GM18520 (cell line): ENCODE measurements at regions not wholly inside any gene's neighbourhood (a gene's known extent, or its start where the extent isn't known, plus 50 kb on each side); places are given as distances from the start of the nearest gene placed in this dataset.
"Not testable (repeated sequence)": the region's sequence is repeated elsewhere in the genome, so short reads cannot be mapped to it uniquely, and the experiment has no call there.

Experiments used
- ATAC-seq: cut with Tn5 transposase; IDR thresholded peaks from one replicate; pipeline ENCODE4 v1.9.1; 2021; ENCODE audit not compliant: unreplicated experiment

DNA sequence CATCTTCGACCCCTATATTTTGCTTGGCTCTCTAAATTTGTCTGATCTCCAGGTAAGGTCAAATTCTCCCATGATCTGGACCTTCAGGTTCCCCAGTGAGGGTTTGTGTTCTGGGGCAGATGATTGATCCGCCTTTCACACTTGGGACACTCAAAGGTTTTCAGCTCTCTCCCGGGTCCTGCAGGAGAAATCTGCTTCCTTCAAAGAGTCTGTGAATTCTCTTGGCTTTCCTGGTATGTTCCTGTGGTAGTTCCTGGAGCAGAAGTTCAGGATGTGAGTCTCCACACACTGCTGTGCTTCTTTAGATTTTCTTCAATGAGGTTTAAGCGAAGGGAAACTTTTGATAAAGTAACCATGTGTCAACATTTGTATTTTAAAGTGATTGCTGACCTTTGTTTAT is 318.0 kb downstream of the TAF11L14 start:
- ATAC-seq, result no peak

DNA sequence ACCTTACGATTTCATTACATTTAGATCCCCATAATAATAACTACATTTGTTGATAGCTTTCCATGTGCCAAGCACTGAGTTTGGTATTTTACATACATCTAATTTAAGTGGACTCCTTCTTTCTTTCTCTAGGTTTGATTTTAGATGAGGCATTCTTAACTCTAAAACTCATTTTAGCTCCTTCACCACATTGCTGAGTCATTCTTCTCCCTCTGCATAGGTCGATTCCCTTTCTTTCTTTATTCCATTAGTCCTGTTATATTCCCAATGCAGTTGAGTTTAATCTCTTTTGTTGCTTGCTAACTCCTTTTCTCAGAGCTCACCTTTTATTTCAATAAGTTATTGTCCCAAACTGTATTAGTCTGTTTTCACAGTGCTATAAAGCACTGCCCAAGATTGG is 329.8 kb downstream of the TAF11L14 start:
- no peak for ATAC-seq

- ATAC-seq, result no peak
Observed at GRCh38 chr5:17966640-17967402, 332.6 kb downstream of the TAF11L14 start.

DNA sequence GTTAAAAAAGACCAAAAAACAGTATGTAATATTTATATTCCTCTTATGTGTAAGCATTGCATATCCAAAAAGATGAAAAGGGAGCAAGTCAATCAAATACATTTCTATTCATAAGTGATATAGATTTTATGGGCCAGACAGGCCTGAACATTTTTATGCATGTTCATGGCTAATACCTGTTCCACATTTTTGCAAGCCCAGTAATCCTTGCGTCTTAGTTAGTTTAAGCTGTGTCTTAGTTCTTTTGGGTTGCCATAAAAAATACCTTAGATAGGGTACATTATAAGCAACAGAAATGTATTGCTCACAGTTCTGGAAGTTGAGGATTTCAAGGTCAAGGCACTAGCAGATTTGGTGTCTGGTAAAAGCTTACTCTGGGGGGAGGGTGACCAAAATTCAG is 342.1 kb downstream of the TAF11L14 start:
- no peak for ATAC-seq

DNA sequence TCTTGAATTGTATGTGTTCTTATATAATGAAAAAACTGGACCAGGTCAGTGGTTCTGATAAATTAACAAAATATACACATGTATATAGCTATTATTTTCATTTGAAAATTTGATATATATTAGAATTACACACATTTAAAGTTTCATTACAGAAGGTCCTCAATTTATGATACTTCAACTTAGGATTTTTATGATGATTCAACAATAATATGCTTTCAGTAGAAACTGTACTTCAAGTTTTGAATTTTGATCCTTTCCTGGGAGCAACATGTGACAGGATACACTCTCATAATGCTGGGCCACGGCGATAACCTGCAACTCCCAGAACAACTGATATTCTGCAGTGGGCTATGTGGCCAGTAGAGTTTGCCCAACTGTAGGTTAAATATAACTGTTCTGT is 344.7 kb downstream of the TAF11L14 start:
- ATAC-seq, result no peak

DNA sequence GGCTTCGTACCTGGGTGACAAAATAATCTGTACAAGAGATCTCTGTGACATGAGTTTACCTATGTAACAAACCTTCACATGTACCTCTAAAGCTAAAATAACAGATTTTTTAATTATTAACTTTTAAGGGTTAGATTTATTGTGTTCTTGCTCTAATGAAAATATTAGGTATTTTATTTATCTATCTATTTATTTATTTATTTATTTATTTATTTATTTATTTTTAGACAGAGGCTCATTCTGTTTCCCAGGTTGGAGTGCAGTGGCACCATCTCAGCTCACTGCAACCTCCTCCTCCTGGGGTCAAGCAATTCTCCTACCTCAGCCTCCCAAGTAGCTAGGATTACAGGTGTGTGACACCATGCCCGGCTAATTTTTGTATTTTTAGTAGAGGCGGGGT is 348.4 kb downstream of the TAF11L14 start:
- not testable (repeated sequence) for ATAC-seq

- no peak for ATAC-seq
Observed at GRCh38 chr5:17989036-17989435, 354.8 kb downstream of the TAF11L14 start.

- no peak for ATAC-seq
Observed at GRCh38 chr5:17989567-17990563, 355.6 kb downstream of the TAF11L14 start.

DNA sequence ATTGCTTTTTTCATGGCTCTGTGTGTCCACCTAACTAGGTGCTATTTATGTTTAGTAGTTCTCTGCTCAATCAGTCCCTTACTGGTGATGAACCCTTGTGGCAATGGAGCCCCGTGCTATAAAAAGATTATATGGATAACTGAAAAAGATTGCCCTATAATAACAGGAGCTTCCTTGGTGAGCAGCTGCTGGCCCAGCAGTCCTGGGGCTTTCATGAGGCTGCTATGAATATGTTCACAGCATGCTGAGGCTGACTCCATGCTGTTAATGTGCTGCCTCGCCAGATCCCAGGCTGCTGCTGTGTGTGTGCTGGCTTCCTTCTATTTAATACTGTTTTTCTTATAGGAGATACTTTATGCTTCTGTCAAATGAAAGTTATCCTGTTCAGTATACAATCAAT is 357.5 kb downstream of the TAF11L14 start:
- ATAC-seq, result no peak

DNA sequence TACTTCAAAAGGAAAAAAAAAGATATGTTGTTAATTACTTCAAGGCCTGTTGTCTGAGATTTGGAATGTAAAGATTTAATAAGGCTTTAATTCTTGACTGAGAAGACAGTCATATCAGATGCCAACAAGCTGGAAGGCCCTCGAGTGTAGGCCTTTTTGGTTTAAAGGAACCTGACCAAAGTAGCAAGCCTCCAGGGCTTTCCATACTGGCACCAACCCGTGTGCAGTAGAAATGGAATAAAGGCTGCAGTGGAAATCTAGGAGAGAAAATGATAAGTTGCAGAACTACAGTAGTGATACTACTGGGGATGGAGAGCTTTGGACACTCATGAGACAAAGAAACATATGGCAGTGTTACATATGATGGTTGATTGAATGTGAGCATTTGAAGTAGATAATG is 358.0 kb downstream of the TAF11L14 start:
- ATAC-seq, result no peak

- no peak for ATAC-seq
Observed at GRCh38 chr5:17995997-17996396, 361.7 kb downstream of the TAF11L14 start.

GRCh38 chr5:17999858-18000257 is 365.6 kb downstream of the TAF11L14 start:
- ATAC-seq, result no peak

DNA sequence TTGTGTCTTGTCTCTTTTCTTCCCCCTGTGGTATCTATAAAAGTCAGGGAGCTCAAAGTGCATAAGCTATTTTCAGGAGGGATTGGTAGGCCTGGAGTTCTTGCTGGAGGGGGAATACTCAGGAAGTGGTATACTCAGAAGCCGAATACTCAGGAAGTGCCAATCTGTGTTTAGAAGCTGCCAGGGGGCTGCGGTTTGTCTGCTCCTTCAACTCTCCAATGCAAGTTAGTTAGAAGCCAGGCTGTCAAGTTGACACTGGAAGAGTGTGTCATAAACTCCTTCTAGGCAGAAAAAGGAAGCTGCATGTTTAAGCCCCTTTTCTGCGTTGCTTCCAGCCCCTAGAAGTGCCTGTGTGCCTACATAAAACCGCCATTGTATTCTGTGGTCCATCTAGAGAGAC is 366.5 kb downstream of the TAF11L14 start:
- ATAC-seq, result no peak

DNA sequence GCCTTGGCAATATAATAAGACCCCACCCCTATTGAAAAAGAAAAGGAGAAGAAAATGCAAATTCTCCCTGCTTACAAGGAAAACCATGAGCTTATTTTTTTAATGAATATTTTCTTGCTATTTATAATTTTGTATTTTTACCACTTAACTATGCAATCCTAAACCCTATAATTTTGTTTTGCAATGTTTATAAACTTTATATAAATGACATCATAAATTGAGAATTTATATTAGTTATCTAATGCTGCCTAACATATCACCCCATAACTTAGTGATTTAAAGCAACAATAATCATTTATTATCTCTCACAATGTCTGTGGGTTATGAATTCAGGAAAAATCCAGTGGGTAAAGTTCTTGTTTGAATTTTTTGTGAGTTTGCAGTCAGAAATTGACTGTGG is 369.1 kb downstream of the TAF11L14 start:
- ATAC-seq, result no peak

DNA sequence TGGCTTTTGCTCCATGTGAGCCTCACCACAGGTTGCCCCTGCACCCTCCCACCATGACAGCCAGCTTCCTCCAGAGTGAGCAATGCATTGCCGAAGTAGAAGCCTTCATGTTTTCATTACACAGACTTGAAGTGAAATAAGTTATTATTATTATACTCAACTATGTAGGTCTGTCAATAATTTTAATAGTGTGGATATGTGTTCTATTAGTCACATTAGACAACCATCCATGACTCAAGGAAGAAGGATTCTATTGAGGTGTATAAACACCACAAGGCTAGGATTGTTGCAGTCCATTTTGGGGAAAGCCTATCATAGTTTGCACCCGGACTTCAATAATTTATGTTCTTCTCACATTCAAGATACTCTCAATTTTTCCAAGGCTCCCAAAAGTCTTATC is 369.5 kb downstream of the TAF11L14 start:
- no peak for ATAC-seq

DNA sequence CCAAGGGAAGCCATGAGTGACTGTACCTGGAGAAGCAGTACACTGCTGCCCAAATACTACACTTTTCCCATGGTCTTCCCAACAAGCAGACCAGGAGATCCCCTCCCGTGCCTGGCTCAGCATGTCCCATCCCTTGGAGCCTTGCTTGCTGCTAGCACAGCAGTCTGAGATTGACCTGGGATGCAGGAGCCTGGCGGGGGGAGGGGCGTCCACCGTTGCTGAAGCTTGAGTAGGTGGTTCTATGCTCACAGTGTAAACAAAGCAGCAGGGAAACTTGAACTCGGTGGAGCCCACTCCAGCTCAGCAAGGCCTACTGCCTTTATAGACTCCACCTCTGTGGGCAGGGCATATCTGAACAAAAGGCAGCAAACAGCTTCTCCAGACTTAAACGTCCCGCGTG is 372.0 kb downstream of the TAF11L14 start:
- ATAC-seq, result not testable (repeated sequence)

DNA sequence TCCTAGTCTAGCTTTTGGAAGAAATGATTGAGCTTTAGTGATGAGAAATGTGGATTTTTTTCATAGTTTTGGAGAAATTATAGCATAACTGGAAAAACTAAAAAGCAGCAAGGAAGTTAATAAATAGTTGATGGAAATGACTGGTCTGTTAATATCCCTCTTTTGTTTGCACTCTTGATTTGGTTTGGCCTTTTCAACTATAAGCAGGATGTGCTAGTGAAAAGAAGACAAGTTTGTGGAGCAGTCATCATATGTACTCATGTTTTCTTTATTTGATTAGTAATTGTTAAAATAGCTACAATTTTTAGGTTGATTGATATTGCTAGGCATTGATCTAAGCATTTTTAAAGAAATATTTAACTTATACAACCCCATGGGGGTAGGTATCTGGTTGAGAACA is 374.7 kb downstream of the TAF11L14 start:
- no peak for ATAC-seq

GRCh38 chr5:18010053-18010452 is 375.8 kb downstream of the TAF11L14 start:
- no peak for ATAC-seq

DNA sequence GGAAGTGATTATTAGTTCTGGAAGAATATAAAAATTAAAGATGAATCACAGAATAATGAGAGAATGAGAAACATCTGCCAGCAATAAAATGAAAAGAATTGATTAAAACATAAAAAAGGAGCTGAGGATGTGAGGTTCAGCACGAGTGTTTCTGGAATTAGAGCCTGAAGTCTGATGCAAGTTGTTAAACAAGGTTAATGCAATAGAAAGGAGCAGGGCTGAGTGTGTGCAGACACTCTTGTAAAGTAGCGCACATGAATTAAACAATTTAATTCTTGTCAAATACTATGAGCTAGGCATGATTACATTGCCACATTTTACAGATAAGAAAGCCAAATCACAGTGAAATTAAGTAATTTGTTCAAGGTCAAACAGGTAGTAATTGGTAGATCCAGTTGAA is 384.2 kb downstream of the TAF11L14 start:
- no peak for ATAC-seq

GRCh38 chr5:18023275-18023674 is 389.0 kb downstream of the TAF11L14 start:
- ATAC-seq, result no peak

GRCh38 chr5:18023986-18024385 is 389.7 kb downstream of the TAF11L14 start:
- ATAC-seq, result no peak

GRCh38 chr5:18024542-18024941 is 390.3 kb downstream of the TAF11L14 start:
- ATAC-seq, result no peak
